ENCODE measurements at regions not wholly inside any gene's neighbourhood (a gene's known extent, or its start where the extent isn't known, plus 50 kb on each side); places are given as distances from the start of the nearest gene placed in this dataset.

GRCh38 chr6:17182961-17183360 lies 81.1 kb downstream of the STMND1 start:
- no peak for TF ChIP-seq GATA3 (IDR thresholded peaks at IDR 0.05; ENCODE audit: low read depth, low read length)
- no peak for TF ChIP-seq GATA2 (IDR thresholded peaks at IDR 0.05; ENCODE audit: low read depth, low read length)
